22Rv1 (cell line): ENCODE measurements at regions not wholly inside any gene's neighbourhood (a gene's known extent, or its start where the extent isn't known, plus 50 kb on each side); places are given as distances from the start of the nearest gene placed in this dataset.

Source experiments
- H3K27ac ChIP-seq: fragments of 450-650 bp; 2 replicates; pipeline ENCODE4 v1.5.1; 2017
- CTCF ChIP-seq: fragments of 450-650 bp; IDR thresholded peaks from 2 replicates; pipeline ENCODE4 v1.5.1; 2017; ENCODE audit warnings: mild to moderate bottlenecking
- ZFX ChIP-seq: fragments of 450-650 bp; IDR thresholded peaks from 2 replicates; pipeline ENCODE4 v1.6.1; 2017; ENCODE audit warnings: antibody characterized with exemption, borderline replicate concordance

GRCh38 chr4:79049840-79050540 is 110.8 kb upstream of the PAQR3 start:
- H3K27ac ChIP-seq, result peak overlapping the region; percentile 22; the same call in 1 of the 2 replicates
- TF ChIP-seq CTCF, result no peak
- TF ChIP-seq ZFX, result no peak

- no peak for TF ChIP-seq CTCF
- no peak for TF ChIP-seq ZFX
- no peak overlapping the region for H3K27ac ChIP-seq
Observed at GRCh38 chr4:79048878-79049277, 109.6 kb upstream of the PAQR3 start.

- H3K27ac ChIP-seq, result no peak overlapping the region
- TF ChIP-seq ZFX (no peak), CTCF (no peak)
Observed at GRCh38 chr4:79047316-79047715, 108.1 kb upstream of the PAQR3 start.

- no peak overlapping the region for H3K27ac ChIP-seq
- TF ChIP-seq ZFX (no peak), CTCF (no peak)
Observed at GRCh38 chr4:79046016-79046592, 106.9 kb upstream of the PAQR3 start.

- no peak overlapping the region for H3K27ac ChIP-seq
- no peak for TF ChIP-seq CTCF
- TF ChIP-seq ZFX, result no peak
Observed at GRCh38 chr4:79044141-79044659, 105.0 kb upstream of the PAQR3 start.

- no peak for TF ChIP-seq ZFX
- no peak for TF ChIP-seq CTCF
- no peak overlapping the region for H3K27ac ChIP-seq
Observed at GRCh38 chr4:79043138-79043537, 103.9 kb upstream of the PAQR3 start.

- no peak overlapping the region for H3K27ac ChIP-seq
- no peak for TF ChIP-seq ZFX
- peak; percentile 78 for TF ChIP-seq CTCF
Observed at GRCh38 chr4:79042079-79042674, 102.9 kb upstream of the PAQR3 start.
